ENCODE measurements at regions not wholly inside any gene's neighbourhood (a gene's known extent, or its start where the extent isn't known, plus 50 kb on each side); places are given as distances from the start of the nearest gene placed in this dataset.

DNA sequence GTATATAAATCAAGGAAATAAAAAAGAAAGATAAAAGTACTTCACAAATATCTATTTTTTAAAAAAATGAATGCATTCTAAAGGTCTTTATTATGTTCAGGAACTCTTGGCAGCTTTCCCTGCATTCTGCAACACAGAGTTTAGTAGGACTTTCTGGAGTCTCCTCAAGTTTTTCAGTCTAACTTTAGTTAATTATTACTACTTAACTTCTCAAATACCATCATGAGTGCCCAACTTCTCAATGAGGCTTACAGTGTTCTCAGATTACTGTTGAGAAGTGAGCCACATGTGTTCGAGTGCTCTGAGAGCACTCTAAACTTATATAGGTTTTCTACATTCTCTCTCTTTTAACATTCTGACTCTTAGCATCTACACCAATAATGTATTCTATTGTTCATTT is 1852.9 kb upstream of the PCDH10 start:
- FAIRE-seq (no peak), DNase-seq (peak in 2 of 5 donors; percentile 7 to 10)
- Histone ChIP-seq H3K27ac (ENCODE audit: low read depth in 2 of 2, low read length in 2 of 2) (no peak overlapping the region), H3K9ac (ENCODE audit: low read length in 3 of 3) (no peak overlapping the region), H3K4me1 (ENCODE audit: control insufficient read depth in 2 of 3, insufficient read depth in 2 of 3, low read depth in 1 of 3, low read length in 3 of 3) (no peaks in the 10 kb centered on the region), H3K9me3 (ENCODE audit: control insufficient read depth in 2 of 3, insufficient read depth in 1 of 3, low read length in 3 of 3) (no peaks in the 10 kb centered on the region), H3K4me3 (ENCODE audit: low read length in 3 of 3) (no peak overlapping the region), H3K36me3 (ENCODE audit: control insufficient read depth in 2 of 3, insufficient read depth in 3 of 3, low read length in 3 of 3) (no peaks in the 10 kb centered on the region), H3K27me3 (ENCODE audit: control insufficient read depth, insufficient read depth, low read length) (no peaks in the 10 kb centered on the region)
- intact Hi-C loops (cut with DNase I), result no loop called here
- TF ChIP-seq, protein P1, sequence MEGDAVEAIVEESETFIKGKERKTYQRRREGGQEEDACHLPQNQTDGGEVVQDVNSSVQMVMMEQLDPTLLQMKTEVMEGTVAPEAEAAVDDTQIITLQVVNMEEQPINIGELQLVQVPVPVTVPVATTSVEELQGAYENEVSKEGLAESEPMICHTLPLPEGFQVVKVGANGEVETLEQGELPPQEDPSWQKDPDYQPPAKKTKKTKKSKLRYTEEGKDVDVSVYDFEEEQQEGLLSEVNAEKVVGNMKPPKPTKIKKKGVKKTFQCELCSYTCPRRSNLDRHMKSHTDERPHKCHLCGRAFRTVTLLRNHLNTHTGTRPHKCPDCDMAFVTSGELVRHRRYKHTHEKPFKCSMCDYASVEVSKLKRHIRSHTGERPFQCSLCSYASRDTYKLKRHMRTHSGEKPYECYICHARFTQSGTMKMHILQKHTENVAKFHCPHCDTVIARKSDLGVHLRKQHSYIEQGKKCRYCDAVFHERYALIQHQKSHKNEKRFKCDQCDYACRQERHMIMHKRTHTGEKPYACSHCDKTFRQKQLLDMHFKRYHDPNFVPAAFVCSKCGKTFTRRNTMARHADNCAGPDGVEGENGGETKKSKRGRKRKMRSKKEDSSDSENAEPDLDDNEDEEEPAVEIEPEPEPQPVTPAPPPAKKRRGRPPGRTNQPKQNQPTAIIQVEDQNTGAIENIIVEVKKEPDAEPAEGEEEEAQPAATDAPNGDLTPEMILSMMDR (IDR thresholded peaks at IDR 0.05; ENCODE audit: borderline replicate concordance, extremely low read depth, insufficient read depth), result no peak

DNA sequence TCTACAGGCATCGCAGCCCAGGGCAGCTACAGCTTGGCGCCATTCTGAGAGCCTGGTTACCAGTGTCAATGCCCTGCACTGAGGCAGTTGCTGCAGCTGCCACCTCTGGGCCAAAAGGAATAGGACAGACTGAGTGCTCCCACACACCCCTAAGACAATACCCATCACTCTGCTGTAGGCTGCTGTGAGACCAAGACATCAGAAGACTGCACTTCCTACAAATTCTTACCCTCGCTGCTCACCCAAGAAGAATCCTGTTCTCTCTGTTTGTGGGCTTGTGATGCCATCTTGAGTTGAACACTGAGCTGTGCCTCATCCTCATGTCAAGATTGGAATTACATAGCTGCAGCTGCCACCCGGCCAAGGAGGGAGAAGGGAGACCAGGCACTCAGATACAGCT is 1847.0 kb upstream of the PCDH10 start:
- intact Hi-C loops (cut with DNase I), result no loop called here
- FAIRE-seq, result no peak
- TF ChIP-seq, protein P1 (IDR thresholded peaks at IDR 0.05; ENCODE audit: borderline replicate concordance, extremely low read depth, insufficient read depth), result no peak

DNA sequence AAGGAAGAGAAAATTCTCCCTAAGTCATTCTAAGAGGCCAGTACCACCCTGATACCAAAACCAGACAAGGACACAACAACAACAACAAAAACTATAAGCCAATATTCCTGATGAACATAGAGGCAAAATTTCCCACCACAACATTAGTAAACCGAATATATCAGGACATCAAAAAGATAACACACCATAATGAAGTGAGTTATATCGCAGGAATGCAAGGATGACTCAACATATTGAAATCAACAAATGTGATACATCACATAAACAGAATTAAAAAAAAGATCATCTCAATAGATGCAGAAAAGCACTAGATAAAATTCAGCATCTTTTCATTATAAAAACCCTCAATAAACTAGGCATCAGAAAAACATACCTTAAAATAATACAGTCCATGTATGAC is 1844.4 kb upstream of the PCDH10 start:
- Histone ChIP-seq H3K36me3 (ENCODE audit: control insufficient read depth in 2 of 3, insufficient read depth in 3 of 3, low read length in 3 of 3) (no peaks in the 10 kb centered on the region), H3K27ac (ENCODE audit: low read depth in 2 of 2, low read length in 2 of 2) (no peak overlapping the region), H3K4me1 (ENCODE audit: control insufficient read depth in 2 of 3, insufficient read depth in 2 of 3, low read depth in 1 of 3, low read length in 3 of 3) (no peaks in the 10 kb centered on the region), H3K4me3 (ENCODE audit: low read length in 3 of 3) (no peak overlapping the region), H3K9me3 (ENCODE audit: control insufficient read depth in 2 of 3, insufficient read depth in 1 of 3, low read length in 3 of 3) (peaks cover 0 to 3% (median 0%) of the 10 kb centered on the region in 3 donors), H3K9ac (ENCODE audit: low read length in 3 of 3) (no peak overlapping the region), H3K27me3 (ENCODE audit: control insufficient read depth, insufficient read depth, low read length) (no peaks in the 10 kb centered on the region)
- DNase-seq (no peak), FAIRE-seq (no peak)
- TF ChIP-seq, protein P1 (IDR thresholded peaks at IDR 0.05; ENCODE audit: borderline replicate concordance, extremely low read depth, insufficient read depth), result no peak
- intact Hi-C loops (cut with DNase I), result no loop called here

More for the DNA sequence above, 1847.0 kb upstream of the PCDH10 start:
- Histone ChIP-seq H3K4me3 (ENCODE audit: low read length in 3 of 3) (no peak overlapping the region), H3K27me3 (ENCODE audit: control insufficient read depth, insufficient read depth, low read length) (no peaks in the 10 kb centered on the region), H3K4me1 (ENCODE audit: control insufficient read depth in 2 of 3, insufficient read depth in 2 of 3, low read depth in 1 of 3, low read length in 3 of 3) (no peaks in the 10 kb centered on the region), H3K36me3 (ENCODE audit: control insufficient read depth in 2 of 3, insufficient read depth in 3 of 3, low read length in 3 of 3) (no peaks in the 10 kb centered on the region), H3K9ac (ENCODE audit: low read length in 3 of 3) (no peak overlapping the region), H3K9me3 (ENCODE audit: control insufficient read depth in 2 of 3, insufficient read depth in 1 of 3, low read length in 3 of 3) (no peaks in the 10 kb centered on the region), H3K27ac (ENCODE audit: low read depth in 2 of 2, low read length in 2 of 2) (no peak overlapping the region)
- DNase-seq, result peak in 1 of 5 donors; percentile 46

DNA sequence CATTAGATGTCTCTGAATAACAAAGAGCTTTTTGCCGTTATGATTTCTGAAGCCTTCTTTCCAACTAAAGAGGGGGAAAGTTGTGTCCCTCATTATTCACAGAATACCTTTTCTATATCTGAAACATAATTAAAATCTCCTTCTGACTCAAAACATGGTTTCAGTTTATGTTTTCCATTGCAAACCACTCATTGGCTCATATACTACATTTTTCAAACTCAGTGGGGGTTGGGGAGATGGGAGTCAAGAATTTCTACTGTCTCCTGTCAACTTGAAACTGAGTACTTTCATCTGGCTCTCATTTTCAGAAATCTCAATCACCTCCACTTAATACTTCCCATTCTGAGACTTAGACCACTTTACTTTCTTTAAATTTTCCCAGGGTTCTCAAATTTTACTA is 1839.5 kb upstream of the PCDH10 start:
- peaks cover 0 to 3% (median 0%) of the 10 kb centered on the region in 3 donors for H3K9me3 ChIP-seq (ENCODE audit: control insufficient read depth in 2 of 3, insufficient read depth in 1 of 3, low read length in 3 of 3)
- H3K36me3 ChIP-seq (ENCODE audit: control insufficient read depth in 2 of 3, insufficient read depth in 3 of 3, low read length in 3 of 3), result no peaks in the 10 kb centered on the region
- TF ChIP-seq, protein P1 (IDR thresholded peaks at IDR 0.05; ENCODE audit: borderline replicate concordance, extremely low read depth, insufficient read depth), result no peak
- H3K4me3 ChIP-seq (ENCODE audit: low read length in 3 of 3), result no peak overlapping the region
- FAIRE-seq (no peak), DNase-seq (no peak)
- H3K27ac ChIP-seq (ENCODE audit: low read depth in 2 of 2, low read length in 2 of 2), result no peak overlapping the region
- H3K27me3 ChIP-seq (ENCODE audit: control insufficient read depth, insufficient read depth, low read length), result no peaks in the 10 kb centered on the region
- no peak overlapping the region for H3K9ac ChIP-seq (ENCODE audit: low read length in 3 of 3)
- H3K4me1 ChIP-seq (ENCODE audit: control insufficient read depth in 2 of 3, insufficient read depth in 2 of 3, low read depth in 1 of 3, low read length in 3 of 3), result no peaks in the 10 kb centered on the region
- intact Hi-C loops (cut with DNase I), result no loop called here

All from kidney (tissue), 13 donors.